Putamen (tissue), 1 donor: ENCODE measurements at regions not wholly inside any gene's neighbourhood (a gene's known extent, or its start where the extent isn't known, plus 50 kb on each side); places are given as distances from the start of the nearest gene placed in this dataset.
A peak's percentile ranks its signal among the peaks of the same experiment; 100 is the strongest.
"Not testable (repeated sequence)": the region's sequence is repeated elsewhere in the genome, so short reads cannot be mapped to it uniquely, and the experiment has no call there.

Experiments used
- DNase-seq: peaks from one replicate; pipeline ENCODE4 v3.0.0-alpha.2; 2016; ENCODE audit warnings: low spot score

DNA sequence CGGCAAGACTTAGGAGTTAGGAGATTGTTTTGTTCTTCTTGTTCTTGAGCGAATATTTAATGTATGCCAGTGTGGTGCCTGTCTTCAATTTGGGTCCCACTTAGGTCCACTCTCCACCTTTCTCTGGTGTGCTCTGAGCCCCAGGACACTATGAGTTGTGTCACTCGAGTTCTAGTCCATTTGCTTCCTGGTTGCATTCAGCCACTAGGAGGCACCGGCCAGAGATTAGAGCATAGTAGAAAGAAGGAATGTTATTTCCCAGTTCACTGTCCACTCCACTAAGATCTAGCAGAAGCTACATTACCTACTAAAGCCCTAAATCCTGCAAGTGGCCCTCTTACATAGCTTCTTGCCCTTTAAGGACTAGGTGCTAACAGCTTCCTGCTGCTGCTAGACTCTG lies 326.9 kb downstream of the NAF1 start:
- no peak for DNase-seq

DNA sequence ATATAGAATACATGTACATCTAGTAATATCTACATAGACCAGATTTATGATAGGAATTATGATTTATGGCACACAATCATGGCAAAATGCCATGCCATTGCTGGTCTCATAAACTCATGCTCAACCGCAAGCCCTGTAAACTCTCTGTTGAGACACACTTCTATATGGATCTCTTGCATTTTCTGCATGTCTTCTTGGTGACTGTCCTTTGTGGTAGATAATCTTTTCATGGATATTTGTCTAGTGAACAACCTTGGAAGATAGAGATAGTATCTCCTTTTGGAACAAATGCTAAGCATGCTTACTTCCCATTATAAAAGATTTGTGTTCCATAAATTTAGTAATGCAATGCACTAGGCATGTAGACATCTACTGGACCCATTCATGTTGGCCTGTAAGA lies 328.0 kb downstream of the NAF1 start:
- no peak for DNase-seq

DNA sequence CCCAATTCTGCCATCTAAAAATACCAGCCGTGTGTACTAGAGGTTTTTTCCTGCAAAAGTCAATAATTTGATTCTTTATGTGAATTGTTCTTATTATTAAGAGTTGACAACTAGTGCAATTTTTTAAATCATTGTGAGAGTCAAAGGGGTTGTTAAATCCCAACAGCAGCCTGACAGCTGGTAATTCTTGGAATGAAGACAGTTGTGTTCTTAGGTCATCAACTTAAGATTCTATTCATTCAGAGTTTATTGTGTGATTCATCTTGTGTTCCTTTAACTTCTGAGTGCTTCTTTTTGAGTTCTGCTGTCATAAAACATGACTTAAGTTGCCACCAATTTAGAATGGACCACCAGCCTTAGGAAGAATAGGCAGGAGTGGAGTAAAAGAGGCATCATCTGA lies 329.0 kb downstream of the NAF1 start:
- DNase-seq: no peak

DNA sequence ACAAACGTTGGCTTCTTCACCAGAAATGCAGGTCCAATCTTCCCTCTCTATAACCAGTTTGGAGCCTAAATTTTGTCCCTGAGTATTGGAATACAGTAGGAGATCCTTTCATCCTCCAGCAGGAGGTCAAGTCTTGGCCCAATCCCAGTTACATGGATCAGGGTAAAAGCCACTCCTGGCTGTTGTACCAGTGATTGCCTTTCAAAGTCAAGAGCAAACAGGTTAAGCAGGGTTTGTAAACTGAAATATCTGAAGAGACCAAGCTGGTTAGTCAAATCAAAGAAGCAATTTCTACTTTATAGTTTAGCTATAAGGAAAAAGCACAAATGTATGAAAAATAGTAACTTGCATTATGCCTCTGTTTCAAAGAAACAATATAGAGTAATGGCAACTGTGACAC lies 329.4 kb downstream of the NAF1 start:
- no peak for DNase-seq

DNA sequence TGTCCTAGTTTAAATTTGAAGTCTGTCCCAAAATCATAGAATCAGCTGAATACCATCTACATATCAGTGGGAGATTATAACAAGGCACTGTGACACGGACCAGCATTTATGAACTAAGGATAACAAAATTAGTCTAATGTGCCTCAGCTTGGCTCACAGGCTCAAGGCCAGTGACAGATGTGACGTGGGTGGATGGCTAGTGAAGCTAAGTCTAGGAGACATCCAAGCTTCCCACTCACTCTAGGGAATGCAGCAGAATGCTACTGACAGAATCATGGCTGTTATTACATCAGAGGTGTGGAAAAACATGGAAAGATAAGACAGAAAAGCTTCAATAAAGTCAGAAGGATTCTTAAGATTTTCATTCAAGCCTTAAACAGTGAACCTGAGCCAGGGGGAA lies 329.9 kb downstream of the NAF1 start:
- no peak for DNase-seq

DNA sequence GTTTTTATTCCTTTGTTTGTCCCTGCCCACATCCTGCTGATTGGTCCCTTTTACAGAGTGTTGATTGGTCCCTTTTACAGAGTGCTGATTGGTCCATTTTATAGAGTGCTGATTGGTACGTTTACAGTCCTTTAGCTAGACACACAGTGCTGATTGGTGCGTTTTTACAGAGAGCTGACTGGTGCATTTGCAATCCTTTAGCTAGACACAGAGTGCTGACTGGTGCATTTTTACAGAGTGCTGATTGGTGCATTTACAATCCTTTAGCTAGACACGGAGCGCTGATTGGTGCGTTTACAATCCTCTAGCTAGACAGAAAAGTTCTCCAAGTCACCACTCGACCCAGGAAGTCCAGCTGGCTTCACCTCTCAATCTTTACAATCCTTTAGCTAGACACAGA lies 330.4 kb downstream of the NAF1 start:
- not testable (repeated sequence) for DNase-seq

DNA sequence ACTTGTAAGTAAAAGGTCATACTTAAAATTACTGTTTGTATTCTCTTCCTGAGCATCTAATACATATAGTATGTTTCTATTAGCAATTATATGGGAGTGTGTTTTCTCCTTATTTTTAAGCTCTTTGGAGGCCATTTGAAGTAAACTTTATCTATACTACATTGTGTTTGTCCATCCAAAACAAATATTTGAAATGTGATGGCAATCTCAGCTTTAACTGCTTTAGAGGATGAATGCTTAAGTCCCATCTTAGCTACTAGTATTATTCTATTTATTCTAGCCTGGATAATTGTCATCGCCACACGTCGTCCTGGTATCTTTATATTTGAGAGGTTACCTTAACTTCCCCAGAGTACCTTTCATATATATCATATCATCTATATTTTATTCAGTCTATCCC lies 335.8 kb downstream of the NAF1 start:
- DNase-seq: no peak

DNA sequence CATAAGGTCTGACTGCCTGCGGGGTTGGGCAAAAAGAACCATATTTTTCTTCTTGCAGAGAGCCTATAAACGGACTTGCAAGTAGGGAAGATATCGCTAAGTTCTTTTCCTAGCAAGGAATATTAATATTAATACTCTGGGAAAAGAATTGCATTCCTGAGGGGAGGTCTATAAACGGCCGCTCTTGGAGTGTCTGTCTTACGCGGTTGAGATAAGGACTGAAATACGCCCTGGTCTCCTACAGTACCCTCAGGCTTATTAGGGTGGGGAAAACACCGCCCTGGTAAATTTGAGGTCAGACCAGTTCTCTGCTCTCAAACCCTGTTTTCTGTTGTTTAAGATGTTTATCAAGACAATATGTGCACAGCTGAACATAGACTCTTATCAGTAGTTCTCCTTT lies 349.3 kb downstream of the NAF1 start:
- not testable (repeated sequence) for DNase-seq

DNA sequence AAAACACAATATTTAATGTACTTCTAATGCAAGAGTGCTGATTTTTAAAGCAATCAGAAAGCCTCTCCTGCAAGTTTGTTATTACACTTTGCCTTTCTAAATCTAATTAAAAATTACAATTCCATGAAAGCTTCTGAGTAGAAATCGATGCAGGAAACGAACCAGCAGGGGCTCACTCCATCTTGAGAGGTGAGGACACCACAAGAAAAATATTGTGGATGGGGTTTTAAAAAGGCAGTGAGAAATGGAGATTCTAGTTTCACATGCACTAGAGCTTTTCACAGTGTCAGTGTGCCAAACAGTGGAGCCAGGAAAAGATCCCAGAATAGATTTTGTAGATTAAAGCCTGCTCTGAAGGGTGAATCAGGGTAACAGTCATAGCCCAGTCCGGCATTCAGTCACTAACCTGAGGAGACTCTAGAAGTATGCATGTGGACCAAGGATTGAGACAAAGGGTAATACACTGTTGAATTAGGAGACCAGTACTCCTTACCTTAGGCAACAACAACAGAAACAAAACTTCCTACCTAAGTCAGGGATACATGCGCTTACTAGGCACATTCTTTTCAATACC lies 362.3 kb downstream of the NAF1 start:
- no peak for DNase-seq

DNA sequence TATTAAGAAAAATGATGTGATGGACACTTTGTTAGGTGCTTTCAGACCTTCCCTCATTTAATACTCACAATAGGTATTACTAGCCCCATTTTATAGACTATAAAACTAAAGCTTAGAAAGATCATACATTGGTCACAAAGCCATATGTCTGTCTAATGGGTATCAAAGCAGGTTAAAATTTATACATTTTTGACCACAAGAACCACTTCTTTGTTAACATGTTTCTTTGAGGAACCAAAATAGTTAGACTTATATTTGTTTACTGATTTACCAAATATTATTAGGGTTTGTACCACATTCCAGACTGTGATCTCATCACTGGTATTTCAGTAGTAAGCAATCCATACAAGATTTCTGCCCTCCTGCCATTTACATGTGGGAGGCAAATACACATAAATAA lies 363.3 kb downstream of the NAF1 start:
- DNase-seq: no peak

DNA sequence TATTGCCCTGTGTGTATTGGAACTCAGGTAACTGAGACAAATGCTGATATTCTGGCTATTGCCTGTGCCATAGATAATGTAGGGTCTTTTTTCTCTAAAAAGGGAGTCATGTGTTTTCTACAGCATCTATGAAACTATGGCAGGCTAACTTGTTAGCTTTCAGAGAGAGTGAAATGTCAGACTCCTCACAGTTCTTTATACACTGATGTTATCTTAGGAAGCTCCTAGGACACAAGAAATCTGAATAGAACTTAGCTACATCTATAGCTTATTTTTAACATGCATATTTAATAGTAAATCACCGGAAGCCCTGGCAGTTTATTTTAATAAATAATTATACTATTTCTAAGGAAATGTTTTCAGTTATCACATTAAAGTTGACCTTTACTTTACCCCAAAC lies 369.6 kb downstream of the NAF1 start:
- no peak for DNase-seq

DNA sequence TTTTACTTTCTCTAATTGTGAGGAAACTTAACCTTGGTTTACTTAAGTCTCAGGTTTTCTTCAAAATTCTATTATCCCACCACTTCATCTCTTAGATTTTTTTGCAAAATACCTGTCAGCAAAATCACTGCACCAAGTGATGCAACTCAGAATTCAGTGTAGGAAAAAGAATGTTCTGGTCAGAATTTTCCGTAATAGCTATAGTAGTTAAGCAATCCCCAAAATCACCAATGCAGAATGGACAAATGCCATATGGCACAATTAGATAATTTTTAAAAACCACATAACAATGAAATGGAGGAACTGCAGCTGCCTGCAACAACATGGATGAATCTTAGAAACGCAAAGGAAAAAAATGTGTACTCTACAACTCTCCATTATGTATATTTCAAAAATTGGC lies 373.1 kb downstream of the NAF1 start:
- DNase-seq: no peak

DNA sequence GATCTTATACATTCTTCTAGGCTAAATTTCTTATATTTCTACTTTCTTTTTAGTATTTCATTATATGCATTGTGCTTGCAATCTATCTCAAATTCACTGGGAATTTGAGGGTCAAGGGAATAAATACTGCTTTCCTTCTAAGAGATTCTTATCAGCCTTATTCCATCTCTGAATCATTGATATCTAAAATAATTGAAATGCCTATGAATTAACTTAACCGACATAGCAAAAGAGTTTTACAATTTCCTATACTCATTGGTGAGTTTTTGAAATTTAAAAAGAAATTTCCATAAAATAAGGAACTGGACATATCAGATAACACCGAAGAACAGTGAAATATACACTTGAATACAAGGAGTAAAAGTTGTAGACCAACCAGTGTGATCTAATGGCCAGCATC lies 373.7 kb downstream of the NAF1 start:
- no peak for DNase-seq

DNA sequence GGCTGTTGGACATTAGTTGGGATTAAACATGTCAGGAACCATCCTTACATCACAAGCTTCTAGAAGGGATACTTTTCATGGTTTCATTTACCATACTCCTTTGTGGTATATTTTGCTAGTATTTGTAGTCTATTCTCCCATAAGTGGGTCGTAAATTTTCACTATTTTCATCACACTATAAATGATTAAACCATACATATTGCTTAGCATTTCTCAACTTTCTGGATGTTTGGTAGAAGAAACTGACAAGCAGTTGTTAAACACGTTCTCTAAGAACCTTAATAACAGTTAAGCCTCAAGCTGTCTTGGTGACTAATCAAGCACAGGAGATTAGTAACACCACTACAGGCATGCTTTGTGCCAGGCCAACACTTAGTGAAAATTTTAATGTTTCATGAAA lies 375.5 kb downstream of the NAF1 start:
- DNase-seq: no peak

DNA sequence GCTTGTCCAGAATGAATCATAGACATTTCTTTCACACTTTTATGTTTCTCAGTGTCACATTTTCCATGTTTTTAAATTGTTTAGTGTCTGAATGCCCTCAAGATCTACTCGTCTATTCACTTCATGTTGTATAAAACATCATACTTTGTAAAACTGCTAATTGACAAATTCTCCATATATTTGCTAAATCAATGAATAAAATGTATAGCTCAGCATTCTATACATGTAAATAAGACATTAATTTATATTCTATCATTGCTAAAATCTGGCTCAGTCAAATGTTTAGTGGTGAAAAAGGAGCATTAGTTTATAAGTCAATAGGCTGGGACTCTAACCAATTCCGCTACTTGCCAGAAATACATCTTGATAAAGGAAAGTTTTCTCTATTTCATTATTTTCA lies 379.6 kb downstream of the NAF1 start:
- DNase-seq: no peak

DNA sequence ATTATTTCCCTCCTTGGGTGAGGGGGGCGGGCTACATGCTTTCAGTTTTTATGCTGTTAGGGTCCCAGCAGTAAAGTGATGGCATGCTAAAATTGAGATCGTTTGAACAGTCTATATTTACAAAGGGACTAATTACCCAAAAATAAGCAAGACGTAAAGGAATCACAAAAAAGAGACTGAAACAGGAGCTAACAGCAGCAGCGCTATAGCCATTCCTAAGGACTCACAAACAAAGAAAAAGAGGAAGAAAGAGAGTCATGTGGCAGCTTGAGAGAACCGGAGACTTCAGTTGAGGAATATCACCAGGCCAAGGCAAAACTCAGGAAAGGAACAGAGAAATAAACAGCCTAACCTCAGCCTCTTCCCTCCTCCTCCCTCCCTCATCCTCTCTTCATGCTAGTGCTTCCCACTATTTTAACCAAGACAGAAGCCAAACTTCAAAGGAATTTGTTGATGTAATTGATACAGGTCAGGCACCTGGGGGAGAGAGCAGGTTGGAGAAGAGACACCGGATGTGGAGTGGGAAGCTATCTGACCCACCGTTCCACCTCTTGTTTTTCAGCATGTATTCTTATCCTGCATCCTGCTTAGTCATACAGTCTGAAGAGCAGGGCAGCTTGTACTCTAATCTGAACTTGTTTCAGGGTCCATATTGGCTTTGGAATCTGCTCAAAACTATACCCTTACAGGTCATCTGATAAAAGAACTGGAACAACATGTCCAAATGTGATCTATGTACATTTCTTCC lies 383.7 kb downstream of the NAF1 start:
- DNase-seq: peak; percentile 55

DNA sequence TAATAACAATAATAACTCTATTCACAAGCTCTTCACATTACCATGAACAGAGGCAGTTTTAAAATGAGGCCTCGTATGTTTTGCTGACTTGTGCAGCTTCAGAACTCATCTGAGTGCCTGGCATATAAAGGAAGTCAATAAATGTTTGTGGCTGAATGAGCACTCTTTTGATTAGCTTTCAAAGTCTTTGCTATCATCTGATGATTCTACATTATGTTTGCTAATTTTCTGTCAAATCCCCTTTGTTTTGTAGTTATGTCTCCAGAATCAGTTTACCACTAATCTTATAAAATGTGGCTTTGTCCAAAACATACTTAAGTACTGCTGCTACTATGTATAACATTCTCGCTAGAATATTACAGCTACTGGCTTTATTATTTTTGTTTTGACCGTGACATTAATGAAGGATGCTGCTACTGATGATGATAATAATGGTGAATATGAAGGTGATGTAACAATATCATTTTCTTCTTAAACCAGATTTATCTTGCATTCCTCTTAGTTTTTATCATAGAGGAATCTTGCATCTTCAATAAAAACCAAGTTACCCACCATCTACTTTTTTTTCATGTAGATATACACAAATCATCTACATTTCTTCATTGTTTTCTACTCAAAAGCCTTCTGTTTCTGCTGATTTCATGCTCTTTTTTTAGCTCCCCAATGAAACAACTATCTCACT lies 384.5 kb downstream of the NAF1 start:
- DNase-seq: peak; percentile 21

DNA sequence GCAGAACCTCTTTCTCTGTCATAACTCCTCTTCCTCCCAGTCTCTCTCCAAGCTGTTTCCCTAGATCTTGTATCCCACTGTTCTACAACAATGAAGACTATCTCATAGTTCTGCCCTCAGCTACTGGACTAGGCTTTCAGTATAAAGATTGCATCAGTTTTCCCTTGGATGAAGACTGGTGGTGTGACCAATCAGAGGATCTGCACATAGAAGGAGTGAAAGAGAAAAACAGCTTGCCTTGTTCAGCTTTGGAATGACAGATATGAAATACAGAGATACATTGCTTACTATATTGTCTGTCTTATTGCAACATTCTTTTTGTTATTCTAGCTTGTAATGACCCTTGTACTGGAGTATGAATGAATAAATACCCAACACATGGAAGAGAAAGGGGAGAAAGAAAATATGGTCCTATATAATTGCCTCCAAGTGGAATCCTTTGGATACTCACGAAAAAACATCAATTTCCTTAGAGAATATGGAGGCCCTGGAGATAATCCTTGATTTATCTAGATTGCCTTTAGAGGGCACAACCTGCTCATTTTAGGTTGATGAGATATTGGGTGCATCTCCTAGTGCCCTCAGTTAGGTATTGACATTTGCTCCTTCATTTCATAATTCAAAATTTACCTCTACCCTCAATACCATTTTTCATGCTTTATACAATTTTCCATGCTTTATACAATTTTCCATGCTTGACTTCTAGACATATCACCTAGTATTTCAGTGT lies 395.8 kb downstream of the NAF1 start:
- DNase-seq: no peak

DNA sequence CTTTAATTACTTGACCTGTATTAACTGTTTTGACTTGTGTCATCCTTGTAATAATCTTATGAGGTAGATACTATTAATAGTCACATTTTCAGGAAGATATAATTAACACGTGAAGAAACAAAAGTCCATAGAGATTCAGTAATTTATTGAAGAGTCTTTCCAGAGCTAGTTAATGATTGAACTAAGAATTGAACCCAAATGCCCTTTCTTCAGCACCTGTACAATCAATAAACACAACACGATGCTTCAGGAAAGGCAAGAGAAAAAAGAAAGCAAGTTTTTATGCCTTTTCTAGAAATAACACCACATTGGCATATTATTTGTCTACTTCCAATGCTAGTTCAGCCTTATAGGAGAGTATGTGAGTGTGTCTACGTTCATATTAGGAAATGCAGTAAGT lies 399.6 kb downstream of the NAF1 start:
- no peak for DNase-seq

DNA sequence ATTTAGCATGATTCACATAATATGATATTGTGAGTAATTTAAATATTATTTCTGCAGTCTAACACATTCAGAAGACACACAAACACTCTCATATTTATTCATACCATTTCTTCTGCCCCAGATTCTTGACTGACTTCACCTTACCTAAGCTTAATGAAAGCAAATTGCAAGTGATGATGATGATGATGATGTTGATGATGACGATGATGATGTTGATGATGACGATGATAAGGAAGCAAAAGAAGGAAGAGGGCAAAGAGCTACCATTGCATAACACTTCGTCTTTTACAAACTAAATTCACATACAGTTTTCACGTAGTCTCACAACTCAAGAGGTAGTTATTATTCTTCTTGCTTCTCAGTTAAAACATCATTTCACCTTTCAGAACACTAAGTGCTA lies 404.7 kb downstream of the NAF1 start:
- DNase-seq: no peak

DNA sequence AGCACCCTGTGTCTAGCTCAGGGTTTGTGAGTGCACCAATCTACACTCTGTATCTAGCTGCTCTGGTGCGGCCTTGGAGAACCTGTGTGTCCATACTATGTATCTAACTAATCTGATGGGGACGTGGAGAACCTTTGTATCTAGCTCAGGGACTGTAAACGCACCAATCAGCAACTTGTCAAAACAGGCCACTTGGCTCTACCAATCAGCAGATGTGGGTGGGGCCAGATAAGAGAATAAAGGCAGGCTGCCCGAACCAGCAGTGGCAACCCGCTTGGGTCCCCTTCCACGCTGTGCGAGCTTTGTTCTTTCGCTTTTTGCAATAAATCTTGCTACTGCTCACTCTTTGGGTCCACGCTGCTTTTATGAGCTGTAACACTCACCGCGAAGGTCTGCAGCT lies 426.5 kb downstream of the NAF1 start:
- not testable (repeated sequence) for DNase-seq

DNA sequence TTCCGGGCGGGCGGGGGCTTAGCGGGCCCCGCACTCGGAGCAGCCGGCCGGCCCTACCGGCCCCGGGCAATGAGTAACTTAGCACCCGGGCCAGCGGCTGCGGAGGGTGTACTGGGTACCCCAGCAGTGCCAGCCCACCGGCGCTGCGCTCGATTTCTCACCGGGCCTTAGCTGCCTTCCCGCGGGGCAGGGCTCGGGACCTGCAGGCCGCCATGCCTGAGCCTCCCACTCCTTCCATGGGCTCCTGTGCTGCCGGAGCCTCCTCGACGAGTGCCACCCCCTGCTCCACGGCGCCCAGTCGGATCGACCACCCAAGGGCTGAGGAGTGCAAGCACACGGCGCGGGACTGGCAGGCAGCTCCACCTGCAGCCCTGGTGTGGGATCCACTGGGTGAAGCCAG lies 427.1 kb downstream of the NAF1 start:
- DNase-seq: not testable (repeated sequence)

DNA sequence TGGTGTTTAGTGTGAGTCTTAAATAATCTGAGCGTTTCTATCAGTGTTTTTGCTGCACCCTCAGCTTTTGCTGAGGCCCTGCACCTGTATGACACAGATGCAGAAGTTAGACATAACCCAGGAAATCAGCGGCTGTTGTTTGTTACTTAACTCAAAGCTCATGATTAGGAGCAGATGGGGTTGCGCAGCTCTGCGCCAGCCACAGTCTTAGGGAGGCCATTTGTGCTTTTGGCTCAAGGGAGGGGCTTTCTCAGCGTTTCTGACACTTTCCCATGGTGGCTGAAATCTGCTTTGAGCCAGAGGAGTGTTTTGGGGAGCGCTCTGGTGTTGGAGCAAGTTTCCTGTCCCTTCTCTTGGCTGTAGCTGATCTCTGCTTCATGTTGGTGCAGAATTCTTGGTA lies 433.8 kb downstream of the NAF1 start:
- no peak for DNase-seq
